Esophagus muscularis mucosa (tissue), 4 donors: ENCODE measurements at regions not wholly inside any gene's neighbourhood (a gene's known extent, or its start where the extent isn't known, plus 50 kb on each side); places are given as distances from the start of the nearest gene placed in this dataset.

ENCODE experiments used
- DNase-seq: peaks from one replicate; pipeline ENCODE4 v3.0.0-alpha.2; 2017; ENCODE audit errors: extremely low spot score
- H3K27ac ChIP-seq, 4 donors: fragments of 200-600 bp; sonication (generic); replicated peaks in 1 of 4; 1 replicate in 3 of 4; 2 replicates in 1 of 4; pipeline ENCODE4 v1.5.1; 2016 to 2019; ENCODE audit warnings: mild to moderate bottlenecking in 1 of 4
- H3K27me3 ChIP-seq, 4 donors: fragments of 200-600 bp; sonication (generic); one replicate each; pipeline versions ENCODE4 v1.5.1 to v1.6.0; 2016 to 2019
- H3K36me3 ChIP-seq, 4 donors: fragments of 200-600 bp; sonication (generic); one replicate each; pipeline ENCODE4 v1.5.1; 2016 to 2019
- H3K4me1 ChIP-seq, 4 donors: fragments of 200-600 bp; sonication (generic); one replicate each; pipeline ENCODE4 v1.5.1; 2016 to 2019
- H3K4me3 ChIP-seq, 4 donors: fragments of 200-600 bp; sonication (generic); 1 replicate in 2 of 4; 2 replicates in 2 of 4; pipeline ENCODE4 v1.5.1; 2016 to 2019; ENCODE audit warnings: mild to moderate bottlenecking in 4 of 4, moderate library complexity in 1 of 4
- H3K9me3 ChIP-seq, 4 donors: fragments of 200-600 bp; sonication (generic); 1 replicate in 3 of 4; 2 replicates in 1 of 4; pipeline ENCODE4 v1.5.1; 2016 to 2019
- EP300 ChIP-seq: sonication (generic); formaldehyde crosslinking; IDR thresholded peaks from one replicate; pipeline ENCODE4 v1.6.1; 2017; ENCODE audit warnings: antibody characterized with exemption
- POLR2A ChIP-seq: fragments of 450-650 bp; IDR thresholded peaks from one replicate; pipeline ENCODE4 v1.6.1; 2017; ENCODE audit warnings: antibody characterized with exemption, moderate library complexity, mild to moderate bottlenecking, low read depth
- POLR2AphosphoS5 ChIP-seq, 2 donors: sonication (generic); formaldehyde crosslinking; IDR thresholded peaks; one replicate each; pipeline ENCODE4 v1.6.1; 2017; ENCODE audit warnings: antibody characterized with exemption in 2 of 2
- WGBS: methylation state at CpG from one replicate; pipeline ENCODE4 v1.1.5; 2018; 5-methylcytosine and 5-hydroxymethylcytosine counted together
- intact Hi-C: fragments of 100-400 bp; cut with DNase I; formaldehyde crosslinking; loops from one replicate; pipeline ENCODE4 v1.15.1; 2023
- TF ChIP-seq, protein P1 (sequence below), 3 experiments: fragments of 200-600 bp in 2 of 3; fragments of 450-650 bp in 1 of 3; sonication (generic) in 2 of 3; IDR thresholded peaks; one replicate each; pipeline ENCODE4 v1.5.1; 2017 to 2019; ENCODE audit warnings: antibody characterized with exemption in 3 of 3, mild to moderate bottlenecking in 2 of 3, moderate library complexity in 1 of 3

DNA sequence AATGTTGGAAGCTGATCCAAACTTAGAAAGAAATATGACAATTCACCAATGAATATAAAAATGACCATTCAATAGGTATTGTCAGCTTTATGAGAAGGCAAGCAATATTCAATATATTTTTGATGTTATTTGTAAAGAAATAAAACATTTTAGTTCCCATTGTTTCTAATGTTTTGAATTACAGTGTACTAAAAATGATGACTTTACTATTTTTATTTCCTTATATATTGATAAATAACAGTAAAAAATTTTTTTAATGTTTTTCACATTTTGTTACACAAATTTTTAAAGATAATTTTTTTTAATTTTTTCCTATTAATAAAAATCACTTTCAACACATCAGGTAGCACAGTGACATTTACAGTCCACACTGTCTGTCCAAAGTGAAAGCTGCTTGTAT is 565.5 kb upstream of the FAM241A start:
- Histone ChIP-seq H3K9me3 (peaks cover 0 to 10% (median 0%) of the 10 kb centered on the region in 4 donors), H3K36me3 (no peaks in the 10 kb centered on the region), H3K4me3 (no peak overlapping the region), H3K4me1 (no peaks in the 10 kb centered on the region), H3K27me3 (no peaks in the 10 kb centered on the region), H3K27ac (no peak overlapping the region)
- no peak for TF ChIP-seq EP300
- TF ChIP-seq POLR2A: no peak
- TF ChIP-seq, protein P1, sequence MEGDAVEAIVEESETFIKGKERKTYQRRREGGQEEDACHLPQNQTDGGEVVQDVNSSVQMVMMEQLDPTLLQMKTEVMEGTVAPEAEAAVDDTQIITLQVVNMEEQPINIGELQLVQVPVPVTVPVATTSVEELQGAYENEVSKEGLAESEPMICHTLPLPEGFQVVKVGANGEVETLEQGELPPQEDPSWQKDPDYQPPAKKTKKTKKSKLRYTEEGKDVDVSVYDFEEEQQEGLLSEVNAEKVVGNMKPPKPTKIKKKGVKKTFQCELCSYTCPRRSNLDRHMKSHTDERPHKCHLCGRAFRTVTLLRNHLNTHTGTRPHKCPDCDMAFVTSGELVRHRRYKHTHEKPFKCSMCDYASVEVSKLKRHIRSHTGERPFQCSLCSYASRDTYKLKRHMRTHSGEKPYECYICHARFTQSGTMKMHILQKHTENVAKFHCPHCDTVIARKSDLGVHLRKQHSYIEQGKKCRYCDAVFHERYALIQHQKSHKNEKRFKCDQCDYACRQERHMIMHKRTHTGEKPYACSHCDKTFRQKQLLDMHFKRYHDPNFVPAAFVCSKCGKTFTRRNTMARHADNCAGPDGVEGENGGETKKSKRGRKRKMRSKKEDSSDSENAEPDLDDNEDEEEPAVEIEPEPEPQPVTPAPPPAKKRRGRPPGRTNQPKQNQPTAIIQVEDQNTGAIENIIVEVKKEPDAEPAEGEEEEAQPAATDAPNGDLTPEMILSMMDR (IDR thresholded peaks at IDR 0.05): no peak
- no peak for TF ChIP-seq POLR2AphosphoS5 (IDR thresholded peaks at IDR 0.05)
- intact Hi-C loops: no loop called here
- DNase-seq: no peak

DNA sequence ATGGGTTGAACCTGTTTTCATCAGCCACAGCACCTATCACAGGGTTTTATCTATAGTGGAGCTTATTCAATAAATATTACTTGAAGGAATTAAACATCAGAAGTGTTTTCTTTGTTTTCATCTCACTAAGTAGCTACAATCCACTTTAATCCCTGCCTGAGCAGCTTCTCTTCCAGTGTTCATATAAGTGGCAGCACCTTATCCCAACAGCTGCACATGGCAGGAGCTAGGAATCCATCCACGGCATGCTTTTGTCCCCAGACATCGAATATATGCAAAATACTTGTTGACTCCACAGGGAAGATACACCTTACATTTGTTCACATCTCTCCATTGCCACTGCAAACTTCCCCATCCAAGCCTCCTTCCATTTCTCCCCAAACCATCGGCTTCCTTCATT is 549.8 kb upstream of the FAM241A start:
- no peaks in the 10 kb centered on the region for H3K9me3 ChIP-seq
- 86% methylated on average over 3 of the region's 3 CpGs for WGBS
- TF ChIP-seq POLR2A (no peak), EP300 (no peak), POLR2AphosphoS5 (IDR thresholded peaks at IDR 0.05) (no peak)
- TF ChIP-seq, protein P1 (IDR thresholded peaks at IDR 0.05): no peak
- H3K4me3 ChIP-seq: no peak overlapping the region
- no peaks in the 10 kb centered on the region for H3K4me1 ChIP-seq
- intact Hi-C loops: no loop called here
- no peak for DNase-seq
- no peak overlapping the region for H3K27ac ChIP-seq
- H3K27me3 ChIP-seq: no peaks in the 10 kb centered on the region
- H3K36me3 ChIP-seq: no peaks in the 10 kb centered on the region

DNA sequence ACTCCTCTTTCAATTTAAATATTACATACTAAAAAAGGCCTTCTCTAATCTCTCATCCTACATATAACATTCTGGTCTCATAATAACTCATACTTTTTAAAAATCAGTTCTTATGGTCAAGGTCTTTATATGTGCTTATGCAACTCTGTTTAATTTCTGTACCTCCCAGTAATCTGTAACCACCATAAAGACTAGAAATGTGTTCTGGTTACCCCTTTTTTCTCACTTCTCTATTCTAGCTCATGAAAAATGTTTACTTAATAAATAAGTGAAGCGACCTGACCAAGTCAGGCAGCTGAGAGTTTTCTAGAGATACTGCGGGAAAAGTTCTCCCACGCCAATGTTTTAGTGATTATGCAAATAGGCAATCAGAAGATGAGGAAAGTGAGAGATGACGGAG is 548.8 kb upstream of the FAM241A start:
- Histone ChIP-seq H3K9me3 (no peaks in the 10 kb centered on the region), H3K36me3 (no peaks in the 10 kb centered on the region), H3K27ac (no peak overlapping the region), H3K27me3 (no peaks in the 10 kb centered on the region), H3K4me1 (no peaks in the 10 kb centered on the region), H3K4me3 (no peak overlapping the region)
- intact Hi-C loops: no loop called here
- no peak for DNase-seq
- WGBS: 90% methylated on average over 4 of the region's 4 CpGs
- TF ChIP-seq POLR2A (no peak), EP300 (no peak), POLR2AphosphoS5 (IDR thresholded peaks at IDR 0.05) (no peak)
- TF ChIP-seq, protein P1 (IDR thresholded peaks at IDR 0.05): no peak

DNA sequence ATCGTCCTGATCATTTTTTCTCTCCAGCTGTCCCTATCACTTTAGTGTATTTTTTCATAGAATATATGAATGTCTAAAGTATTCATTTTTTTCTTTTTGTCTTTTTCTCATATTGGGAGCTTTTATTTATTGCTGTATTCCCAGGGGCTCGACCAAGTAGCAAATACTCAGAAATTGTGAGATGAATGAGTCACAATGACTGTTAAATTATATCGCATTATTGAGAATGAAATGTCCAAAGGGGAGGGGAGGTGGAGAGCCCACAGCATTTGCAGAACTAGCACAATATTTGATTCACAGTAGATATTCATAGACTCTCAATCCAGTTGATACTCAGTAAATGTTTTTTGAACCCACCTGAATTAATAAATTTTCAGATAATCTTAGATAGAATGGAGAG is 543.6 kb upstream of the FAM241A start:
- no peak for TF ChIP-seq EP300
- TF ChIP-seq POLR2AphosphoS5 (IDR thresholded peaks at IDR 0.05): no peak
- TF ChIP-seq POLR2A: no peak
- TF ChIP-seq, protein P1 (IDR thresholded peaks at IDR 0.05): no peak
- H3K27ac ChIP-seq: no peak overlapping the region
- no peaks in the 10 kb centered on the region for H3K27me3 ChIP-seq
- no peaks in the 10 kb centered on the region for H3K4me1 ChIP-seq
- WGBS: 72% methylated on average over 3 of the region's 3 CpGs
- H3K4me3 ChIP-seq: no peak overlapping the region
- no peaks in the 10 kb centered on the region for H3K36me3 ChIP-seq
- DNase-seq: no peak
- intact Hi-C loops: no loop called here
- H3K9me3 ChIP-seq: no peaks in the 10 kb centered on the region

DNA sequence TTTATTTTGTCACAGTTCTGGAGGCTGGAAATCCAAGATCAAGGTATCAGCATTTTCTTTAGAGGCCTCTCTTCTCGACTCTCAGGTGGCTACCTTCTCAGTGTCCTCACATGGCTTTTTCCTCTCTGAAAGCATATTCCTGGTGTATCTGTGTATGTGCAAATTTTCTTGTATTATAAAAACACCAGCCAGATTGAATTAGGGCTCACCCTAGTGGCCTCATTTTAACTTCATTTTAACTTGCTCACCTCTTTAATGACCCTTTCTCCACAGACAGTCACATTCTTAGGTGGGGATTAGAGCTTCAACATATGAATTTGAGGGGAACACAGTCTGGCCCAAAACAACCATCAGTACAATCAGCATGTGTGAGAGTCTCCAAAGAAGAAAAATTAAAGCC is 542.4 kb upstream of the FAM241A start:
- WGBS: 73% methylated on average over 1 of the region's 1 CpG
- no peaks in the 10 kb centered on the region for H3K36me3 ChIP-seq

More for the DNA sequence above, 542.4 kb upstream of the FAM241A start:
- Histone ChIP-seq H3K9me3 (no peaks in the 10 kb centered on the region), H3K4me3 (no peak overlapping the region), H3K27ac (no peak overlapping the region), H3K27me3 (no peaks in the 10 kb centered on the region), H3K4me1 (no peaks in the 10 kb centered on the region)
- TF ChIP-seq POLR2A: no peak
- TF ChIP-seq, protein P1 (IDR thresholded peaks at IDR 0.05): no peak
- intact Hi-C loops: no loop called here
- DNase-seq: no peak
